ENCODE measurements at regions not wholly inside any gene's neighbourhood (a gene's known extent, or its start where the extent isn't known, plus 50 kb on each side); places are given as distances from the start of the nearest gene placed in this dataset.
A peak's percentile ranks its signal among the peaks of the same experiment; 100 is the strongest.
"Not testable (repeated sequence)": the region's sequence is repeated elsewhere in the genome, so short reads cannot be mapped to it uniquely, and the experiment has no call there.

- H3K27ac ChIP-seq; ATAC-seq; H3K9me3 ChIP-seq; DNase-seq; H3K4me3 ChIP-seq; H3K27me3 ChIP-seq; intact Hi-C loops (cut with DNase I); H3K4me1 ChIP-seq: not testable (repeated sequence)
- 94 to 99% methylated on average over 9 to 10 of the region's 10 CpGs for WGBS, 2 donors
- H3K36me3 ChIP-seq (replicated peaks in 1 of 2; ENCODE audit: insufficient read depth in 1 of 2, low read depth in 2 of 2) = peaks cover 0 to 18% of the 10 kb centered on the region in 2 donors
Observed at GRCh38 chr3:195979877-195980276, 71.5 kb upstream of the TNK2 start.

GRCh38 chr3:195978585-195978984 is 70.2 kb upstream of the TNK2 start:
- ATAC-seq; H3K4me3 ChIP-seq; H3K4me1 ChIP-seq; H3K27me3 ChIP-seq; DNase-seq; H3K9me3 ChIP-seq; H3K27ac ChIP-seq; intact Hi-C loops (cut with DNase I): not testable (repeated sequence)
- WGBS, 2 donors = 95 to 100% methylated on average over 1 to 4 of the region's 11 CpGs
- peaks cover 0 to 22% of the 10 kb centered on the region in 2 donors for H3K36me3 ChIP-seq (replicated peaks in 1 of 2; ENCODE audit: insufficient read depth in 1 of 2, low read depth in 2 of 2)

- H3K9me3 ChIP-seq; H3K27me3 ChIP-seq; ATAC-seq; DNase-seq; H3K27ac ChIP-seq; H3K4me3 ChIP-seq; intact Hi-C loops (cut with DNase I); H3K4me1 ChIP-seq: not testable (repeated sequence)
- WGBS, 2 donors = 100% methylated on average over 4 of the region's 19 CpGs; no CpG with 5 or more reads in 1 of the 2 donors
- peaks cover 0 to 23% of the 10 kb centered on the region in 2 donors for H3K36me3 ChIP-seq (replicated peaks in 1 of 2; ENCODE audit: insufficient read depth in 1 of 2, low read depth in 2 of 2)
Observed at GRCh38 chr3:195976876-195977275, 68.5 kb upstream of the TNK2 start.

GRCh38 chr3:195974281-195974680 is 65.9 kb upstream of the TNK2 start:
- H3K27me3 ChIP-seq; H3K27ac ChIP-seq; H3K4me3 ChIP-seq; DNase-seq; H3K9me3 ChIP-seq; intact Hi-C loops (cut with DNase I); H3K4me1 ChIP-seq; ATAC-seq: not testable (repeated sequence)
- H3K36me3 ChIP-seq (replicated peaks in 1 of 2; ENCODE audit: insufficient read depth in 1 of 2, low read depth in 2 of 2) = peaks cover 4 to 34% of the 10 kb centered on the region in 2 donors
- WGBS, 2 donors = 95 to 96% methylated on average over 4 to 13 of the region's 13 CpGs

GRCh38 chr3:195970873-195971272 is 62.5 kb upstream of the TNK2 start:
- ATAC-seq; H3K27ac ChIP-seq; H3K4me1 ChIP-seq; H3K4me3 ChIP-seq; H3K27me3 ChIP-seq; intact Hi-C loops (cut with DNase I); DNase-seq; H3K9me3 ChIP-seq: not testable (repeated sequence)
- WGBS, 2 donors = 95 to 96% methylated on average over 9 of the region's 9 CpGs
- H3K36me3 ChIP-seq (replicated peaks in 1 of 2; ENCODE audit: insufficient read depth in 1 of 2, low read depth in 2 of 2) = peaks cover 4 to 38% of the 10 kb centered on the region in 2 donors

GRCh38 chr3:195969838-195970776 is 61.8 kb upstream of the TNK2 start:
- intact Hi-C loops (cut with DNase I); H3K4me3 ChIP-seq; H3K9me3 ChIP-seq; DNase-seq; H3K27me3 ChIP-seq; ATAC-seq; H3K27ac ChIP-seq; H3K4me1 ChIP-seq: not testable (repeated sequence)
- peaks cover 4 to 36% of the 10 kb centered on the region in 2 donors for H3K36me3 ChIP-seq (replicated peaks in 1 of 2; ENCODE audit: insufficient read depth in 1 of 2, low read depth in 2 of 2)
- WGBS, 2 donors = 93 to 95% methylated on average over 21 of the region's 22 CpGs

GRCh38 chr3:195969341-195969740 is 61.0 kb upstream of the TNK2 start:
- WGBS, 2 donors = 87 to 98% methylated on average over 9 of the region's 9 CpGs
- H3K27ac ChIP-seq; DNase-seq; H3K27me3 ChIP-seq; H3K9me3 ChIP-seq; H3K4me1 ChIP-seq; intact Hi-C loops (cut with DNase I); H3K4me3 ChIP-seq; ATAC-seq: not testable (repeated sequence)
- H3K36me3 ChIP-seq (replicated peaks in 1 of 2; ENCODE audit: insufficient read depth in 1 of 2, low read depth in 2 of 2) = peaks cover 8 to 39% of the 10 kb centered on the region in 2 donors

GRCh38 chr3:195968104-195968503 is 59.8 kb upstream of the TNK2 start:
- WGBS, 2 donors = 91 to 97% methylated on average over 5 to 8 of the region's 10 CpGs
- ATAC-seq; H3K4me3 ChIP-seq; intact Hi-C loops (cut with DNase I); H3K9me3 ChIP-seq; H3K27me3 ChIP-seq; H3K4me1 ChIP-seq; H3K27ac ChIP-seq; DNase-seq: not testable (repeated sequence)
- H3K36me3 ChIP-seq (replicated peaks in 1 of 2; ENCODE audit: insufficient read depth in 1 of 2, low read depth in 2 of 2) = peaks cover 8 to 35% of the 10 kb centered on the region in 2 donors

GRCh38 chr3:195967387-195967720 is 59.0 kb upstream of the TNK2 start:
- H3K4me3 ChIP-seq; ATAC-seq; H3K27me3 ChIP-seq; H3K9me3 ChIP-seq; H3K27ac ChIP-seq; DNase-seq; intact Hi-C loops (cut with DNase I); H3K4me1 ChIP-seq: not testable (repeated sequence)
- H3K36me3 ChIP-seq (replicated peaks in 1 of 2; ENCODE audit: insufficient read depth in 1 of 2, low read depth in 2 of 2) = peaks cover 8 to 38% of the 10 kb centered on the region in 2 donors
- no CpG with 5 or more reads among the region's 16 CpGs for WGBS, 2 donors

- peak; percentile 70 for ATAC-seq
- intact Hi-C loops (cut with DNase I); H3K9me3 ChIP-seq; H3K4me3 ChIP-seq; H3K4me1 ChIP-seq; H3K27me3 ChIP-seq; DNase-seq: not testable (repeated sequence)
- peak overlapping the region in 2 of 4 donors; percentile 53 to 71 for H3K27ac ChIP-seq
- 64 to 74% methylated on average over 12 to 13 of the region's 15 CpGs for WGBS, 2 donors
- H3K36me3 ChIP-seq (replicated peaks in 1 of 2; ENCODE audit: insufficient read depth in 1 of 2, low read depth in 2 of 2) = peaks cover 8 to 35% of the 10 kb centered on the region in 2 donors
Observed at GRCh38 chr3:195966563-195967386, 58.4 kb upstream of the TNK2 start.

- DNase-seq; H3K27me3 ChIP-seq; H3K9me3 ChIP-seq; H3K27ac ChIP-seq; H3K4me3 ChIP-seq; ATAC-seq; H3K4me1 ChIP-seq; intact Hi-C loops (cut with DNase I): not testable (repeated sequence)
- WGBS, 2 donors = 90 to 96% methylated on average over 12 of the region's 12 CpGs
- H3K36me3 ChIP-seq (replicated peaks in 1 of 2; ENCODE audit: insufficient read depth in 1 of 2, low read depth in 2 of 2) = peaks cover 3 to 22% of the 10 kb centered on the region in 2 donors
Observed at GRCh38 chr3:195965217-195965616, 56.9 kb upstream of the TNK2 start.

All from body of pancreas (tissue), 4 donors.